DMS114 treated with DMSO at 0.1 percent for 48 hours (cell line): ENCODE measurements at regions not wholly inside any gene's neighbourhood (a gene's known extent, or its start where the extent isn't known, plus 50 kb on each side); places are given as distances from the start of the nearest gene placed in this dataset.
A peak's percentile ranks its signal among the peaks of the same experiment; 100 is the strongest.

Experiments
- DNase-seq: peaks from one replicate; lab custom pipeline; 2025; ENCODE audit not compliant: unreplicated experiment; lab: John Stamatoyannopoulos, UW

GRCh38 chr21:31566611-31567010, 92.9 kb upstream of the SOD1 start:
- no peak for DNase-seq

GRCh38 chr21:31566064-31566463, 93.4 kb upstream of the SOD1 start:
- DNase-seq = no peak

GRCh38 chr21:31564439-31564838, 95.1 kb upstream of the SOD1 start:
- DNase-seq = no peak

GRCh38 chr21:31560479-31560878, 99.0 kb upstream of the SOD1 start:
- DNase-seq = no peak

GRCh38 chr21:31559368-31560119, 99.9 kb upstream of the SOD1 start:
- peak; percentile 83 for DNase-seq

- DNase-seq = peak; percentile 82
Measured at GRCh38 chr21:31558962-31559367, 100.5 kb upstream of the SOD1 start.

- no peak for DNase-seq
Measured at GRCh38 chr21:31558189-31558961, 101.1 kb upstream of the SOD1 start.

GRCh38 chr21:31557421-31558188, 101.9 kb upstream of the SOD1 start:
- DNase-seq = no peak

GRCh38 chr21:31556662-31557061, 102.8 kb upstream of the SOD1 start:
- no peak for DNase-seq

GRCh38 chr21:31555741-31556191, 103.7 kb upstream of the SOD1 start:
- DNase-seq = no peak

GRCh38 chr21:31554511-31555022, 104.9 kb upstream of the SOD1 start:
- no peak for DNase-seq

GRCh38 chr21:31553926-31554325, 105.6 kb upstream of the SOD1 start:
- no peak for DNase-seq

- DNase-seq = no peak
Measured at GRCh38 chr21:31553461-31553860, 106.0 kb upstream of the SOD1 start.

GRCh38 chr21:31552826-31553225, 106.7 kb upstream of the SOD1 start:
- DNase-seq = no peak

GRCh38 chr21:31550070-31550469, 109.4 kb upstream of the SOD1 start:
- no peak for DNase-seq

- DNase-seq = no peak
Measured at GRCh38 chr21:31548688-31549087, 110.8 kb upstream of the SOD1 start.

- no peak for DNase-seq
Measured at GRCh38 chr21:31546443-31547170, 112.9 kb upstream of the SOD1 start.

- no peak for DNase-seq
Measured at GRCh38 chr21:31545036-31545435, 114.5 kb upstream of the SOD1 start.

GRCh38 chr21:31543191-31543590, 116.3 kb upstream of the SOD1 start:
- DNase-seq = no peak

- DNase-seq = no peak
Measured at GRCh38 chr21:31538816-31539215, 120.7 kb upstream of the SOD1 start.
